CD14-positive monocyte (primary cell): ENCODE measurements at regions not wholly inside any gene's neighbourhood (a gene's known extent, or its start where the extent isn't known, plus 50 kb on each side); places are given as distances from the start of the nearest gene placed in this dataset.

Source experiments
- DNase-seq, 3 donors: peaks; one replicate each; pipeline ENCODE4 v3.0.0-alpha.2; 2011 to 2022
- H2AFZ ChIP-seq: 2 replicates; pipeline ENCODE4 v1.6.0; 2012; ENCODE audit warnings: mild to moderate bottlenecking, low read depth, low read length, inconsistent platforms; ENCODE audit not compliant: insufficient read depth, poor library complexity, severe bottlenecking
- H3K27ac ChIP-seq, 2 donors: 1 replicate in 1 of 2; 2 replicates in 1 of 2; pipeline ENCODE4 v1.5.1; 2012 to 2013; ENCODE audit warnings: low read length in 2 of 2, control low read depth in 1 of 2, inconsistent platforms in 1 of 2, low read depth in 1 of 2, mild to moderate bottlenecking in 1 of 2
- H3K27me3 ChIP-seq, 2 donors: one replicate each; pipeline versions ENCODE4 v1.6.0 to v1.6.1; 2011 to 2013; ENCODE audit warnings: low read length in 2 of 2; ENCODE audit not compliant: control insufficient read depth in 2 of 2, insufficient read depth in 2 of 2
- H3K36me3 ChIP-seq, 2 donors: replicated peaks in 1 of 2; 1 replicate in 1 of 2; 2 replicates in 1 of 2; pipeline versions ENCODE4 v1.5.1 to v1.6.1; 2012 to 2013; ENCODE audit warnings: low read length in 2 of 2, control low read depth in 1 of 2, inconsistent platforms in 1 of 2, mild to moderate bottlenecking in 1 of 2; ENCODE audit not compliant: insufficient read depth in 2 of 2, control insufficient read depth in 1 of 2
- H3K4me1 ChIP-seq, 2 donors: 1 replicate in 1 of 2; 2 replicates in 1 of 2; pipeline versions ENCODE4 v1.5.1 to v1.6.1; 2012 to 2013; ENCODE audit warnings: low read length in 2 of 2, control low read depth in 1 of 2, inconsistent platforms in 1 of 2, mild to moderate bottlenecking in 1 of 2, moderate library complexity in 1 of 2; ENCODE audit not compliant: insufficient read depth in 2 of 2, control insufficient read depth in 1 of 2
- H3K4me2 ChIP-seq: replicated peaks from 2 replicates; pipeline ENCODE3; 2012; ENCODE audit warnings: low read length, moderate library complexity, mild to moderate bottlenecking; ENCODE audit not compliant: poor library complexity, severe bottlenecking; ENCODE audit errors: extremely low read depth
- H3K4me3 ChIP-seq, 3 experiments: fragments of 200-600 bp in 1 of 3; sonication (generic) in 1 of 3; replicated peaks in 1 of 3; 1 replicate in 2 of 3; 2 replicates in 1 of 3; pipeline ENCODE4 v1.5.1; 2011 to 2013; ENCODE audit warnings: low read length in 3 of 3, mild to moderate bottlenecking in 3 of 3, control low read depth in 2 of 3, low read depth in 2 of 3, inconsistent platforms in 1 of 3, moderate library complexity in 1 of 3
- H3K79me2 ChIP-seq: 2 replicates; pipeline ENCODE4 v1.6.0; 2012; ENCODE audit warnings: mild to moderate bottlenecking, control low read depth, inconsistent platforms, low read length, moderate library complexity; ENCODE audit not compliant: insufficient read depth
- H3K9ac ChIP-seq: 2 replicates; pipeline ENCODE4 v1.6.0; 2017; ENCODE audit warnings: low read length, mild to moderate bottlenecking; ENCODE audit not compliant: insufficient read depth, poor library complexity, severe bottlenecking
- H3K9me3 ChIP-seq, 2 donors: replicated peaks in 1 of 2; 1 replicate in 1 of 2; 2 replicates in 1 of 2; pipeline versions ENCODE4 v1.5.1 to v1.6.1; 2012 to 2013; ENCODE audit warnings: low read length in 2 of 2, control low read depth in 1 of 2; ENCODE audit not compliant: control insufficient read depth in 1 of 2, insufficient read depth in 1 of 2
- H4K20me1 ChIP-seq: 2 replicates; pipeline ENCODE4 v1.6.0; 2012; ENCODE audit warnings: mild to moderate bottlenecking, low read length, control low read depth, moderate library complexity; ENCODE audit not compliant: insufficient read depth
- H3K27ac Mint-ChIP-seq, 7 donors: one replicate each; pipeline ENCODE4 v1.8.0; 2020; ENCODE audit warnings: mild to moderate bottlenecking in 7 of 7, mixed read lengths in 7 of 7, moderate library complexity in 6 of 7, inconsistent platforms in 2 of 7
- H3K27me3 Mint-ChIP-seq, 3 donors: one replicate each; pipeline ENCODE4 v1.8.0; 2021 to 2022; ENCODE audit warnings: low read depth in 3 of 3, mild to moderate bottlenecking in 3 of 3, mixed read lengths in 3 of 3, moderate library complexity in 3 of 3, inconsistent platforms in 1 of 3
- H3K36me3 Mint-ChIP-seq, 2 donors: one replicate each; pipeline ENCODE4 v1.8.0; 2020; ENCODE audit warnings: mixed read lengths in 2 of 2, inconsistent platforms in 1 of 2, mild to moderate bottlenecking in 1 of 2
- H3K4me1 Mint-ChIP-seq: one replicate; pipeline ENCODE4 v1.8.0; 2020; ENCODE audit warnings: mild to moderate bottlenecking, mixed read lengths
- H3K4me3 Mint-ChIP-seq, 2 donors: one replicate each; pipeline ENCODE4 v1.8.0; 2020; ENCODE audit warnings: mild to moderate bottlenecking in 2 of 2, mixed read lengths in 2 of 2, moderate library complexity in 1 of 2
- H3K9me3 Mint-ChIP-seq, 7 donors: one replicate each; pipeline ENCODE4 v1.8.0; 2020 to 2022; ENCODE audit warnings: mixed read lengths in 7 of 7, mild to moderate bottlenecking in 6 of 7, moderate library complexity in 6 of 7, inconsistent platforms in 2 of 7
- CTCF ChIP-seq: fragments of 200-600 bp; IDR thresholded peaks from one replicate; pipeline ENCODE4 v1.8.0; 2022; ENCODE audit warnings: antibody characterized with exemption, mild to moderate bottlenecking
- WGBS: methylation state at CpG from one replicate; pipeline ENCODE4 v1.1.5; 2013; ENCODE audit warnings: missing lambda C conversion rate; ENCODE audit not compliant: insufficient coverage; 5-methylcytosine and 5-hydroxymethylcytosine counted together
- intact Hi-C, 2 donors: fragments of 100-400 bp; cut with micrococcal nuclease; formaldehyde crosslinking; loops; one replicate each; pipeline versions ENCODE4 v1.15.0 to v1.15.1; 2023

DNA sequence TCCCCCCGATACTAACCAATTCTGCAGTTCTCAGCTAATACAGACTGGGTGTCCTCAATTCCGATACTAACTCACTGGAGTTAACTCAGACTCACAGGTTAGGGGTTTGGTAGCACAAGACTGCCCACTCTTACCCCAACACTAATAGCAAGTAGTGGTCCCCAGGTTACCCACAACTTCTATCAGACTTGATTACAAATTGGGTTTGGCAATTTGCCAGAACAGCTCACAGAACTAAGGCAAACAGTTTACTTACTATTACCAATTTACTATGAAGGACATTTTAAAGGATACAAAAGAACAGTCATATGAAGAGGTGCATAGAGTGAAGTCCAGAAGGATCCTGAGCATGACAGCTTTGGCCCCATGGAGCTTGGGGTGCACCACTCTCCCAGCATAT, 201.8 kb upstream of the VCX start:
- H3K27ac Mint-ChIP-seq = no peak overlapping the region
- peaks cover 0 to 9% (median 3%) of the 10 kb centered on the region in 7 donors for H3K9me3 Mint-ChIP-seq
- Histone ChIP-seq H3K27ac (no peak overlapping the region), H3K9ac (no peak overlapping the region), H3K27me3 (no peaks in the 10 kb centered on the region), H2AFZ (no peak overlapping the region), H3K79me2 (no peaks in the 10 kb centered on the region), H3K4me1 (no peaks in the 10 kb centered on the region), H3K4me3 (no peak overlapping the region), H3K9me3 (peaks cover 0 to 3% of the 10 kb centered on the region in 2 donors), H3K36me3 (no peaks in the 10 kb centered on the region), H3K4me2 (no peak overlapping the region), H4K20me1 (no peaks in the 10 kb centered on the region)
- H3K36me3 Mint-ChIP-seq = no peaks in the 10 kb centered on the region
- H3K27me3 Mint-ChIP-seq = peaks cover 0 to 2% (median 0%) of the 10 kb centered on the region in 3 donors
- no peak for TF ChIP-seq CTCF
- DNase-seq = no peak
- WGBS = no CpG with 5 or more reads among the region's 2 CpGs
- intact Hi-C loops = no loop called here
- no peaks in the 10 kb centered on the region for H3K4me1 Mint-ChIP-seq
- no peak overlapping the region for H3K4me3 Mint-ChIP-seq

DNA sequence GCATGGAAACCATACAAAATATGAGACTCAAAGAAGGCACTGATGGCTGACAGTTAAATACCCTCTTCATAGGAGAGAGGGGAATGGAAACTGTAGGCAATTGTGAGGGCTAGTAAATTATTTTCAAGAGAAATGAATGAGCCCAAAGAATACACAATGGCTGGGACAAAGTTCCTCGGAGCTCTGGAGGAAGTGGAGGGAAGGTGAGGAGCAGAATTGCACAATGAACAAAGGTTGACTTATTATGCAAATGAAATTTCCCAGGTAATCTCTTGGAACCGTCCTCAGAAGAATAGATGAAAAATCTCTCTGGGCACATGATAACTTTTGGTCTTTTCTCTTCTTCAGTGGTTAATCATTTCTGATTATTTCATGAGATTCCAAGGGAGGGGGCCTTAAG, 202.6 kb upstream of the VCX start:
- peaks cover 0 to 9% (median 3%) of the 10 kb centered on the region in 7 donors for H3K9me3 Mint-ChIP-seq
- Histone ChIP-seq H3K27me3 (no peaks in the 10 kb centered on the region), H3K4me3 (no peak overlapping the region), H3K4me1 (no peaks in the 10 kb centered on the region), H3K79me2 (no peaks in the 10 kb centered on the region), H3K9ac (no peak overlapping the region), H3K4me2 (no peak overlapping the region), H3K36me3 (no peaks in the 10 kb centered on the region), H3K27ac (no peak overlapping the region), H2AFZ (no peak overlapping the region), H4K20me1 (no peaks in the 10 kb centered on the region), H3K9me3 (peaks cover 0 to 2% of the 10 kb centered on the region in 2 donors)
- H3K4me1 Mint-ChIP-seq = no peaks in the 10 kb centered on the region
- H3K27ac Mint-ChIP-seq = no peak overlapping the region
- intact Hi-C loops = no loop called here
- no peak for DNase-seq
- H3K4me3 Mint-ChIP-seq = no peak overlapping the region
- H3K36me3 Mint-ChIP-seq = no peaks in the 10 kb centered on the region
- 67% methylated on average over 1 of the region's 2 CpGs for WGBS
- H3K27me3 Mint-ChIP-seq = peaks cover 0 to 2% (median 0%) of the 10 kb centered on the region in 3 donors
- no peak for TF ChIP-seq CTCF
